NCI-H526 (cell line): ENCODE measurements at regions not wholly inside any gene's neighbourhood (a gene's known extent, or its start where the extent isn't known, plus 50 kb on each side); places are given as distances from the start of the nearest gene placed in this dataset.

Experiments used
- DNase-seq, 2 experiments: peaks; one replicate each; lab custom pipeline; 2025; lab: John Stamatoyannopoulos, UW

GRCh38 chrX:151796576-151796975, 62.0 kb downstream of the CNGA2 start:
- no peak for DNase-seq

GRCh38 chrX:151801980-151802379, 67.4 kb downstream of the CNGA2 start:
- DNase-seq: no peak

GRCh38 chrX:151806967-151807540, 72.5 kb downstream of the CNGA2 start:
- DNase-seq: no peak

- no peak for DNase-seq
Observed at GRCh38 chrX:151812661-151813060, 78.1 kb downstream of the CNGA2 start.

GRCh38 chrX:151814767-151815166, 80.2 kb downstream of the CNGA2 start:
- DNase-seq: no peak

GRCh38 chrX:151815398-151815797, 80.9 kb downstream of the CNGA2 start:
- no peak for DNase-seq

GRCh38 chrX:151816934-151817333, 82.4 kb downstream of the CNGA2 start:
- no peak for DNase-seq

- no peak for DNase-seq
Observed at GRCh38 chrX:151818828-151819227, 84.3 kb downstream of the CNGA2 start.

- DNase-seq: no peak
Observed at GRCh38 chrX:151821226-151821625, 86.7 kb downstream of the CNGA2 start.

GRCh38 chrX:151825007-151825406, 87.7 kb upstream of the MAGEA4 start:
- no peak for DNase-seq

- no peak for DNase-seq
Observed at GRCh38 chrX:151825925-151826485, 86.7 kb upstream of the MAGEA4 start.

GRCh38 chrX:151828439-151829080, 84.1 kb upstream of the MAGEA4 start:
- no peak for DNase-seq

GRCh38 chrX:151830911-151831310, 81.8 kb upstream of the MAGEA4 start:
- DNase-seq: no peak

- DNase-seq: peak in 1 of 2 experiments; percentile 11
Observed at GRCh38 chrX:151852294-151852693, 60.4 kb upstream of the MAGEA4 start.

- DNase-seq: no peak
Observed at GRCh38 chrX:151854726-151855495, 57.8 kb upstream of the MAGEA4 start.

GRCh38 chrX:151859481-151859880, 53.2 kb upstream of the MAGEA4 start:
- DNase-seq: no peak

GRCh38 chrX:151860827-151861226, 51.9 kb upstream of the MAGEA4 start:
- no peak for DNase-seq
